ENCODE measurements at regions not wholly inside any gene's neighbourhood (a gene's known extent, or its start where the extent isn't known, plus 50 kb on each side); places are given as distances from the start of the nearest gene placed in this dataset.

DNA sequence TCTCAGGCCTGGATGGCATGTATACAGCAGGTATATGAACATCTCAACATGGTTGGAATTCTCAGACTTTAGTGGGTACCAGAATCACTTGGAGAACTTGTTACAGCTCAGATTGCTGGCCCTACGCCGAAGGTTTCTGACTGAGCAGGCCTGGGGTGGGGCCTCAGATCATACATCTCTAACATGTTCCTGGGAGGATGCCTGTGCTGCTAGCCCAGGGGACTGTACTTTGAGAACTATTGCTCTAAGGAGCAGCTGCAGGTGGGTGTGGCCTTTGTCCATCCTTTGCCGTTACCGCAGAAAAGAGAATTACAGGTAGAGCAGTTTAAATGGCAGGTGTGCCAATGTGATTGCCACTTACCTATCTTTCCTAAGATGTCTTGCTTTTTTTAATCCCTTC lies 310.5 kb upstream of the JAG1 start:
- no peak for ATAC-seq
- Histone ChIP-seq H3K27me3 (ENCODE audit: control insufficient read depth, insufficient read depth, low read length) (no peaks in the 10 kb centered on the region), H3K4me3 (ENCODE audit: low read depth in 2 of 2, low read length in 2 of 2) (no peak overlapping the region), H3K4me1 (ENCODE audit: control insufficient read depth, insufficient read depth, low read length) (no peaks in the 10 kb centered on the region), H3K9me3 (ENCODE audit: control insufficient read depth, insufficient read depth, low read depth, low read length) (no peaks in the 10 kb centered on the region), H3K36me3 (ENCODE audit: control insufficient read depth, insufficient read depth, low read length) (no peaks in the 10 kb centered on the region), H3K27ac (ENCODE audit: low read length) (no peak overlapping the region)
- in situ Hi-C loops (cut with HindIII; ENCODE audit: low pct_unique_long_range_greater_than_20kb, low sequenced_read_pairs), result no loop called here
- CTCF ChIA-PET, result no interaction called here
- no peak for DNase-seq (ENCODE audit: low read depth, low spot score)
- intact Hi-C loops (cut with micrococcal nuclease; ENCODE audit: unreplicated experiment), result no loop called here
- TF ChIP-seq, protein P1, sequence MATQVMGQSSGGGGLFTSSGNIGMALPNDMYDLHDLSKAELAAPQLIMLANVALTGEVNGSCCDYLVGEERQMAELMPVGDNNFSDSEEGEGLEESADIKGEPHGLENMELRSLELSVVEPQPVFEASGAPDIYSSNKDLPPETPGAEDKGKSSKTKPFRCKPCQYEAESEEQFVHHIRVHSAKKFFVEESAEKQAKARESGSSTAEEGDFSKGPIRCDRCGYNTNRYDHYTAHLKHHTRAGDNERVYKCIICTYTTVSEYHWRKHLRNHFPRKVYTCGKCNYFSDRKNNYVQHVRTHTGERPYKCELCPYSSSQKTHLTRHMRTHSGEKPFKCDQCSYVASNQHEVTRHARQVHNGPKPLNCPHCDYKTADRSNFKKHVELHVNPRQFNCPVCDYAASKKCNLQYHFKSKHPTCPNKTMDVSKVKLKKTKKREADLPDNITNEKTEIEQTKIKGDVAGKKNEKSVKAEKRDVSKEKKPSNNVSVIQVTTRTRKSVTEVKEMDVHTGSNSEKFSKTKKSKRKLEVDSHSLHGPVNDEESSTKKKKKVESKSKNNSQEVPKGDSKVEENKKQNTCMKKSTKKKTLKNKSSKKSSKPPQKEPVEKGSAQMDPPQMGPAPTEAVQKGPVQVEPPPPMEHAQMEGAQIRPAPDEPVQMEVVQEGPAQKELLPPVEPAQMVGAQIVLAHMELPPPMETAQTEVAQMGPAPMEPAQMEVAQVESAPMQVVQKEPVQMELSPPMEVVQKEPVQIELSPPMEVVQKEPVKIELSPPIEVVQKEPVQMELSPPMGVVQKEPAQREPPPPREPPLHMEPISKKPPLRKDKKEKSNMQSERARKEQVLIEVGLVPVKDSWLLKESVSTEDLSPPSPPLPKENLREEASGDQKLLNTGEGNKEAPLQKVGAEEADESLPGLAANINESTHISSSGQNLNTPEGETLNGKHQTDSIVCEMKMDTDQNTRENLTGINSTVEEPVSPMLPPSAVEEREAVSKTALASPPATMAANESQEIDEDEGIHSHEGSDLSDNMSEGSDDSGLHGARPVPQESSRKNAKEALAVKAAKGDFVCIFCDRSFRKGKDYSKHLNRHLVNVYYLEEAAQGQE (IDR thresholded peaks at IDR 0.05; ENCODE audit: insufficient read depth in 1 of 2, low read depth in 2 of 2, low read length in 1 of 2), result no peak
- no peak for TF ChIP-seq TCF7L2 (IDR thresholded peaks at IDR 0.05; ENCODE audit: low read depth, low read length)
- TF ChIP-seq POLR2AphosphoS5 (IDR thresholded peaks at IDR 0.05; ENCODE audit: low read depth, low read length), result no peak
- no peak for TF ChIP-seq SIN3A (IDR thresholded peaks at IDR 0.05; ENCODE audit: borderline replicate concordance, insufficient read depth, low read depth, low read length)
- TF ChIP-seq, protein P2, sequence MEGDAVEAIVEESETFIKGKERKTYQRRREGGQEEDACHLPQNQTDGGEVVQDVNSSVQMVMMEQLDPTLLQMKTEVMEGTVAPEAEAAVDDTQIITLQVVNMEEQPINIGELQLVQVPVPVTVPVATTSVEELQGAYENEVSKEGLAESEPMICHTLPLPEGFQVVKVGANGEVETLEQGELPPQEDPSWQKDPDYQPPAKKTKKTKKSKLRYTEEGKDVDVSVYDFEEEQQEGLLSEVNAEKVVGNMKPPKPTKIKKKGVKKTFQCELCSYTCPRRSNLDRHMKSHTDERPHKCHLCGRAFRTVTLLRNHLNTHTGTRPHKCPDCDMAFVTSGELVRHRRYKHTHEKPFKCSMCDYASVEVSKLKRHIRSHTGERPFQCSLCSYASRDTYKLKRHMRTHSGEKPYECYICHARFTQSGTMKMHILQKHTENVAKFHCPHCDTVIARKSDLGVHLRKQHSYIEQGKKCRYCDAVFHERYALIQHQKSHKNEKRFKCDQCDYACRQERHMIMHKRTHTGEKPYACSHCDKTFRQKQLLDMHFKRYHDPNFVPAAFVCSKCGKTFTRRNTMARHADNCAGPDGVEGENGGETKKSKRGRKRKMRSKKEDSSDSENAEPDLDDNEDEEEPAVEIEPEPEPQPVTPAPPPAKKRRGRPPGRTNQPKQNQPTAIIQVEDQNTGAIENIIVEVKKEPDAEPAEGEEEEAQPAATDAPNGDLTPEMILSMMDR (IDR thresholded peaks at IDR 0.05), result no peak
- POLR2A ChIA-PET, result no interaction called here
- BruUV-seq (replicated peaks), result no TSS peak

DNA sequence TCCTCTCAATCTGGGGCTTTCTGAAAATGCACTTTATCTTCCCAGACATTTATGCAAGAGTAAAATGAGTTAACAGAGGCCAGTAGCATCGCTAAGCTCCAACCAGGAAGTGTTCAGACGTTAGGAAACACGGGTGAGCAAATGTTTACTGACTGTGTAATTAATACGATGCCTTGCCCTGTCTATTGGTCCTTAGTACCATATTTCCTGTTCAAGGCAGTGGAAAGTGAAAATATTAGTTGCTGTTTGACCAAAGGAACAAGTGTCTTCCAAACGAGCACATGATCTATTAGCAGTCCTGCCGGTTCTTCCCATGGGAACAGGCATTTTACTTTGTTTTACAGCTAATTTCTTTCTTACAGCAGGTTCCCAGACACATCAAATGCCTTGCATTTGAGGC lies 311.1 kb upstream of the JAG1 start:
- H3K4me3 ChIP-seq (ENCODE audit: low read depth in 2 of 2, low read length in 2 of 2), result no peak overlapping the region
- TF ChIP-seq POLR2AphosphoS5 (IDR thresholded peaks at IDR 0.05; ENCODE audit: low read depth, low read length) (no peak), TCF7L2 (IDR thresholded peaks at IDR 0.05; ENCODE audit: low read depth, low read length) (no peak), SIN3A (IDR thresholded peaks at IDR 0.05; ENCODE audit: borderline replicate concordance, insufficient read depth, low read depth, low read length) (no peak)
- TF ChIP-seq, protein P1 (IDR thresholded peaks at IDR 0.05; ENCODE audit: insufficient read depth in 1 of 2, low read depth in 2 of 2, low read length in 1 of 2), result no peak
- TF ChIP-seq, protein P2 (IDR thresholded peaks at IDR 0.05), result no peak
- H3K27me3 ChIP-seq (ENCODE audit: control insufficient read depth, insufficient read depth, low read length), result no peaks in the 10 kb centered on the region
- H3K9me3 ChIP-seq (ENCODE audit: control insufficient read depth, insufficient read depth, low read depth, low read length), result no peaks in the 10 kb centered on the region
- BruUV-seq (replicated peaks), result no TSS peak
- CTCF ChIA-PET, result no interaction called here
- no peaks in the 10 kb centered on the region for H3K4me1 ChIP-seq (ENCODE audit: control insufficient read depth, insufficient read depth, low read length)
- in situ Hi-C loops (cut with HindIII; ENCODE audit: low pct_unique_long_range_greater_than_20kb, low sequenced_read_pairs), result no loop called here
- H3K27ac ChIP-seq (ENCODE audit: low read length), result no peak overlapping the region
- intact Hi-C loops (cut with micrococcal nuclease; ENCODE audit: unreplicated experiment), result no loop called here
- no peak for ATAC-seq
- no peaks in the 10 kb centered on the region for H3K36me3 ChIP-seq (ENCODE audit: control insufficient read depth, insufficient read depth, low read length)
- no peak for DNase-seq (ENCODE audit: low read depth, low spot score)
- POLR2A ChIA-PET, result no interaction called here

Data from Panc1 (cell line).